ENCODE measurements at regions not wholly inside any gene's neighbourhood (a gene's known extent, or its start where the extent isn't known, plus 50 kb on each side); places are given as distances from the start of the nearest gene placed in this dataset.

DNA sequence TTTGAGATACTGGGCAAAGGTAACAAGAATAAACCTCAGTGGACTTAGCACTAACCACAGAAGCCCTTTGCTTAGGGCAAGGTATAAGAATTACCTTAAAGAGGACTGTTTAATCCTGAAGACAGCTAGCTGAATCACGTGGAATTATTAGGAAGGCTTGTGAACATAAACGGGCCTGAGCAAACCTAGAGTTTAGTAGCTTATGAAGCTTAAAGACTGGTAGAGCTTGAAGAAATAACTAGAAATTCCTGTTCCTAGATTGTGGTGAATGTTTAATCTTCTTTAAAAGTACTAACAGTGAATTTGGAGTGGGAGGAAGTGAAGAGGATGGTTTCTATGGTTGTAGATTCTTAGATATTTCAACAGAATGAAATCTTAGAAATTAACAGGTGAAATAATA, 428.9 kb upstream of the THRB start:
- TF ChIP-seq, protein P1, sequence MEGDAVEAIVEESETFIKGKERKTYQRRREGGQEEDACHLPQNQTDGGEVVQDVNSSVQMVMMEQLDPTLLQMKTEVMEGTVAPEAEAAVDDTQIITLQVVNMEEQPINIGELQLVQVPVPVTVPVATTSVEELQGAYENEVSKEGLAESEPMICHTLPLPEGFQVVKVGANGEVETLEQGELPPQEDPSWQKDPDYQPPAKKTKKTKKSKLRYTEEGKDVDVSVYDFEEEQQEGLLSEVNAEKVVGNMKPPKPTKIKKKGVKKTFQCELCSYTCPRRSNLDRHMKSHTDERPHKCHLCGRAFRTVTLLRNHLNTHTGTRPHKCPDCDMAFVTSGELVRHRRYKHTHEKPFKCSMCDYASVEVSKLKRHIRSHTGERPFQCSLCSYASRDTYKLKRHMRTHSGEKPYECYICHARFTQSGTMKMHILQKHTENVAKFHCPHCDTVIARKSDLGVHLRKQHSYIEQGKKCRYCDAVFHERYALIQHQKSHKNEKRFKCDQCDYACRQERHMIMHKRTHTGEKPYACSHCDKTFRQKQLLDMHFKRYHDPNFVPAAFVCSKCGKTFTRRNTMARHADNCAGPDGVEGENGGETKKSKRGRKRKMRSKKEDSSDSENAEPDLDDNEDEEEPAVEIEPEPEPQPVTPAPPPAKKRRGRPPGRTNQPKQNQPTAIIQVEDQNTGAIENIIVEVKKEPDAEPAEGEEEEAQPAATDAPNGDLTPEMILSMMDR (IDR thresholded peaks at IDR 0.05) = no peak
- no peak for TF ChIP-seq POLR2A (IDR thresholded peaks at IDR 0.05)
